ENCODE measurements at regions not wholly inside any gene's neighbourhood (a gene's known extent, or its start where the extent isn't known, plus 50 kb on each side); places are given as distances from the start of the nearest gene placed in this dataset.

GRCh38 chr3:123341-123740 is 73.2 kb upstream of the CHL1 start:
- TF ChIP-seq, protein P1, sequence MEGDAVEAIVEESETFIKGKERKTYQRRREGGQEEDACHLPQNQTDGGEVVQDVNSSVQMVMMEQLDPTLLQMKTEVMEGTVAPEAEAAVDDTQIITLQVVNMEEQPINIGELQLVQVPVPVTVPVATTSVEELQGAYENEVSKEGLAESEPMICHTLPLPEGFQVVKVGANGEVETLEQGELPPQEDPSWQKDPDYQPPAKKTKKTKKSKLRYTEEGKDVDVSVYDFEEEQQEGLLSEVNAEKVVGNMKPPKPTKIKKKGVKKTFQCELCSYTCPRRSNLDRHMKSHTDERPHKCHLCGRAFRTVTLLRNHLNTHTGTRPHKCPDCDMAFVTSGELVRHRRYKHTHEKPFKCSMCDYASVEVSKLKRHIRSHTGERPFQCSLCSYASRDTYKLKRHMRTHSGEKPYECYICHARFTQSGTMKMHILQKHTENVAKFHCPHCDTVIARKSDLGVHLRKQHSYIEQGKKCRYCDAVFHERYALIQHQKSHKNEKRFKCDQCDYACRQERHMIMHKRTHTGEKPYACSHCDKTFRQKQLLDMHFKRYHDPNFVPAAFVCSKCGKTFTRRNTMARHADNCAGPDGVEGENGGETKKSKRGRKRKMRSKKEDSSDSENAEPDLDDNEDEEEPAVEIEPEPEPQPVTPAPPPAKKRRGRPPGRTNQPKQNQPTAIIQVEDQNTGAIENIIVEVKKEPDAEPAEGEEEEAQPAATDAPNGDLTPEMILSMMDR (IDR thresholded peaks at IDR 0.05) = no peak
- no peak for TF ChIP-seq EZH2 (IDR thresholded peaks at IDR 0.05; ENCODE audit: borderline replicate concordance, insufficient read depth, low read depth, low read length, poor library complexity, severe bottlenecking)

All from B cell (primary cell).